Liver (tissue), 8 donors: ENCODE measurements at regions not wholly inside any gene's neighbourhood (a gene's known extent, or its start where the extent isn't known, plus 50 kb on each side); places are given as distances from the start of the nearest gene placed in this dataset.

Experiments used
- DNase-seq: peaks from one replicate; pipeline ENCODE4 v3.0.0-alpha.2; 2017; ENCODE audit warnings: low spot score
- H3K27ac ChIP-seq, 2 donors: one replicate each; pipeline ENCODE4 v1.7.0; 2013; ENCODE audit warnings: inconsistent platforms in 2 of 2, low read length in 2 of 2, control low read depth in 1 of 2, low read depth in 1 of 2, mild to moderate bottlenecking in 1 of 2
- H3K27me3 ChIP-seq, 4 donors: one replicate each; pipeline versions ENCODE4 v1.6.1 to v1.7.0; 2013; ENCODE audit warnings: low read length in 3 of 4, inconsistent platforms in 1 of 4, mild to moderate bottlenecking in 1 of 4, moderate library complexity in 1 of 4; ENCODE audit not compliant: control insufficient read depth in 4 of 4, insufficient read depth in 4 of 4
- H3K36me3 ChIP-seq, 4 donors: one replicate each; pipeline versions ENCODE4 v1.6.1 to v1.7.0; 2013; ENCODE audit warnings: low read length in 3 of 4, mild to moderate bottlenecking in 3 of 4, low read depth in 1 of 4, moderate library complexity in 1 of 4; ENCODE audit not compliant: control insufficient read depth in 4 of 4, insufficient read depth in 3 of 4
- H3K4me1 ChIP-seq, 4 donors: one replicate each; pipeline versions ENCODE4 v1.6.1 to v1.7.0; 2013; ENCODE audit warnings: low read length in 3 of 4, mild to moderate bottlenecking in 3 of 4, moderate library complexity in 1 of 4; ENCODE audit not compliant: control insufficient read depth in 4 of 4, insufficient read depth in 4 of 4
- H3K4me3 ChIP-seq, 3 donors: one replicate each; pipeline versions ENCODE4 v1.6.1 to v1.7.0; 2013; ENCODE audit warnings: low read length in 3 of 3, control low read depth in 1 of 3, low read depth in 1 of 3, mild to moderate bottlenecking in 1 of 3
- H3K9ac ChIP-seq, 2 donors: one replicate each; pipeline ENCODE4 v1.7.0; 2013; ENCODE audit warnings: low read length in 2 of 2, mild to moderate bottlenecking in 2 of 2, moderate library complexity in 2 of 2, control low read depth in 1 of 2, low read depth in 1 of 2
- H3K9me3 ChIP-seq, 4 donors: one replicate each; pipeline versions ENCODE4 v1.6.1 to v1.7.0; 2013; ENCODE audit warnings: low read length in 3 of 4; ENCODE audit not compliant: control insufficient read depth in 4 of 4
- ATF3 ChIP-seq: IDR thresholded peaks from 2 replicates; pipeline ENCODE4 v1.6.1; 2016; ENCODE audit warnings: antibody characterized with exemption
- CTCF ChIP-seq: fragments of 150-350 bp; IDR thresholded peaks from 2 replicates; pipeline ENCODE4 v1.5.1; 2017; ENCODE audit warnings: improper control_type of control experiment, low read depth, low read length; ENCODE audit not compliant: missing input control
- EGR1 ChIP-seq, 2 donors: IDR thresholded peaks; 2 replicates each; pipeline ENCODE4 v1.6.1; 2016 to 2018; ENCODE audit warnings: antibody characterized with exemption in 2 of 2, low read depth in 2 of 2
- FOXA1 ChIP-seq: IDR thresholded peaks from 2 replicates; pipeline ENCODE4 v1.6.1; 2016; ENCODE audit warnings: antibody characterized with exemption
- FOXA2 ChIP-seq: IDR thresholded peaks from 2 replicates; pipeline ENCODE4 v1.6.1; 2016; ENCODE audit warnings: antibody characterized with exemption
- GABPA ChIP-seq, 2 donors: IDR thresholded peaks in 1 of 2; conservative IDR thresholded peaks in 1 of 2; 2 replicates each; pipeline ENCODE4 v1.6.1; 2016; ENCODE audit warnings: antibody characterized with exemption in 2 of 2, mild to moderate bottlenecking in 1 of 2, moderate library complexity in 1 of 2
- HNF4A ChIP-seq, 2 donors: conservative IDR thresholded peaks; 2 replicates each; pipeline ENCODE4 v1.6.1; 2016; ENCODE audit warnings: antibody characterized with exemption in 2 of 2, mild to moderate bottlenecking in 2 of 2
- HNF4G ChIP-seq: IDR thresholded peaks from 2 replicates; pipeline ENCODE4 v1.6.1; 2016; ENCODE audit warnings: antibody characterized with exemption
- MAX ChIP-seq: IDR thresholded peaks from 2 replicates; pipeline ENCODE4 v1.6.1; 2016; ENCODE audit warnings: antibody characterized with exemption
- NR2F2 ChIP-seq: IDR thresholded peaks from 2 replicates; pipeline ENCODE4 v1.6.1; 2016; ENCODE audit warnings: antibody characterized with exemption
- RAD21 ChIP-seq, 2 donors: IDR thresholded peaks; 2 replicates each; pipeline ENCODE4 v1.6.1; 2016; ENCODE audit warnings: antibody characterized with exemption in 2 of 2, mild to moderate bottlenecking in 2 of 2
- REST ChIP-seq: IDR thresholded peaks from 2 replicates; pipeline ENCODE4 v1.6.1; 2016; ENCODE audit warnings: antibody characterized with exemption, mild to moderate bottlenecking
- RXRA ChIP-seq, 2 donors: IDR thresholded peaks; 2 replicates each; pipeline ENCODE4 v1.6.1; 2017 to 2018; ENCODE audit warnings: antibody characterized with exemption in 2 of 2, mild to moderate bottlenecking in 1 of 2
- SP1 ChIP-seq: IDR thresholded peaks from 2 replicates; pipeline ENCODE4 v1.6.1; 2018; ENCODE audit warnings: antibody characterized with exemption, mild to moderate bottlenecking
- TAF1 ChIP-seq: conservative IDR thresholded peaks from 2 replicates; pipeline ENCODE4 v1.6.1; 2016; ENCODE audit warnings: antibody characterized with exemption, mild to moderate bottlenecking
- YY1 ChIP-seq: IDR thresholded peaks from 2 replicates; pipeline ENCODE4 v1.6.1; 2016; ENCODE audit warnings: antibody characterized with exemption, mild to moderate bottlenecking
- ZBTB33 ChIP-seq: IDR thresholded peaks from 2 replicates; pipeline ENCODE4 v1.6.1; 2016; ENCODE audit warnings: antibody characterized with exemption
- WGBS: extraction: QIAGEN DNeasy Blood & Tissue Kit; methylation state at CpG from one replicate; pipeline ENCODE4 v1.1.7; 2013; 5-methylcytosine and 5-hydroxymethylcytosine counted together
- donor health status: healthy.
- donor health status: healthy.
- donor health status: healthy.
- donor health status: healthy.
- donor health status: healthy.

- TF ChIP-seq HNF4G (no peak), FOXA2 (no peak), MAX (no peak), YY1 (no peak)
These were observed 826.3 kb downstream of the SLITRK6 start (continued) for GRCh38 chr13:84972907-84973306.

GRCh38 chr13:84962849-84963248 is 836.4 kb downstream of the SLITRK6 start:
- no peaks in the 10 kb centered on the region for H3K9me3 ChIP-seq
- 54% methylated on average over 1 of the region's 1 CpG for WGBS

More at GRCh38 chr13:84962849-84963248, 836.4 kb downstream of the SLITRK6 start:
- Histone ChIP-seq H3K36me3 (no peaks in the 10 kb centered on the region), H3K4me3 (no peak overlapping the region), H3K4me1 (no peaks in the 10 kb centered on the region), H3K27ac (no peak overlapping the region), H3K27me3 (no peaks in the 10 kb centered on the region), H3K9ac (no peak overlapping the region)
- no peak for TF ChIP-seq RXRA (IDR thresholded peaks at IDR 0.05)
- TF ChIP-seq EGR1 (IDR thresholded peaks at IDR 0.05; ENCODE audit: low read depth in 2 of 2): no peak
- no peak for TF ChIP-seq GABPA (IDR thresholded peaks at IDR 0.05 in 1 of 2, conservative IDR thresholded peaks at IDR 0.05 in 1 of 2)
- TF ChIP-seq ATF3: no peak
- TF ChIP-seq REST: no peak
- no peak for TF ChIP-seq FOXA1
- TF ChIP-seq MAX: no peak
- no peak for TF ChIP-seq YY1
- TF ChIP-seq SP1: no peak
- TF ChIP-seq CTCF: no peak
- TF ChIP-seq ZBTB33: no peak
- TF ChIP-seq NR2F2: no peak
- TF ChIP-seq TAF1: no peak
- no peak for TF ChIP-seq RAD21 (IDR thresholded peaks at IDR 0.05)
- no peak for TF ChIP-seq HNF4A (conservative IDR thresholded peaks at IDR 0.05)
- no peak for DNase-seq
